ENCODE measurements at regions not wholly inside any gene's neighbourhood (a gene's known extent, or its start where the extent isn't known, plus 50 kb on each side); places are given as distances from the start of the nearest gene placed in this dataset.

- DNase-seq, result no peak
- TF ChIP-seq POLR2A (IDR thresholded peaks at IDR 0.05), result no peak
- intact Hi-C loops (cut with DNase I; ENCODE audit: low total_unique reads), result no loop called here
- no peaks in the 10 kb centered on the region for H3K36me3 ChIP-seq
- H3K27ac ChIP-seq, result no peak overlapping the region
- H3K4me1 ChIP-seq, result no peaks in the 10 kb centered on the region
- H3K9me3 ChIP-seq, result no peaks in the 10 kb centered on the region
- no peak overlapping the region for H3K4me3 ChIP-seq
- H3K27me3 ChIP-seq, result no peaks in the 10 kb centered on the region
Observed at GRCh38 chr1:70871790-70872189, 175.8 kb downstream of the PTGER3 start.

DNA sequence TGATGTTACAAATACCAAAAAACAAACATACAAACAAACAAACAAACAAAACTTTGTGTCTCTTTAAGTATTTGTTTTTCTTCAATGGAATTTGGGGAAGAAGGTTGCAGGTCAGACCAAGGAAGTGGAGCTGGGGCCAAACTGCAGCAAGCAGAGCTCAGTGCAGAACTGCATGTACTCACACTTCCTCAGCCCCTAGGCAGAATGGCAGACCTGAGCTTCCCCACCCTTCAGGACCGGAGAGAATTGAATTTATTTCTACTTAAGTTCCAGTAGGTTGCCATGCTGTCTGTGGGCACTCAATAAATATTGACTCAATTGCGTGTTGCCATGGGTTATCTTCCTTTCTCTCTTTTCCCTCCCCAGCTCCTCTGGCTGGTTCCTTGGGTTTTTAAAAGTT is 173.6 kb downstream of the PTGER3 start:
- no peaks in the 10 kb centered on the region for H3K36me3 ChIP-seq
- H3K4me3 ChIP-seq, result no peak overlapping the region
- intact Hi-C loops (cut with DNase I; ENCODE audit: low total_unique reads), result no loop called here
- no peak overlapping the region for H3K27ac ChIP-seq
- no peak for DNase-seq
- H3K4me1 ChIP-seq, result no peaks in the 10 kb centered on the region
- no peaks in the 10 kb centered on the region for H3K27me3 ChIP-seq
- TF ChIP-seq, protein P1, sequence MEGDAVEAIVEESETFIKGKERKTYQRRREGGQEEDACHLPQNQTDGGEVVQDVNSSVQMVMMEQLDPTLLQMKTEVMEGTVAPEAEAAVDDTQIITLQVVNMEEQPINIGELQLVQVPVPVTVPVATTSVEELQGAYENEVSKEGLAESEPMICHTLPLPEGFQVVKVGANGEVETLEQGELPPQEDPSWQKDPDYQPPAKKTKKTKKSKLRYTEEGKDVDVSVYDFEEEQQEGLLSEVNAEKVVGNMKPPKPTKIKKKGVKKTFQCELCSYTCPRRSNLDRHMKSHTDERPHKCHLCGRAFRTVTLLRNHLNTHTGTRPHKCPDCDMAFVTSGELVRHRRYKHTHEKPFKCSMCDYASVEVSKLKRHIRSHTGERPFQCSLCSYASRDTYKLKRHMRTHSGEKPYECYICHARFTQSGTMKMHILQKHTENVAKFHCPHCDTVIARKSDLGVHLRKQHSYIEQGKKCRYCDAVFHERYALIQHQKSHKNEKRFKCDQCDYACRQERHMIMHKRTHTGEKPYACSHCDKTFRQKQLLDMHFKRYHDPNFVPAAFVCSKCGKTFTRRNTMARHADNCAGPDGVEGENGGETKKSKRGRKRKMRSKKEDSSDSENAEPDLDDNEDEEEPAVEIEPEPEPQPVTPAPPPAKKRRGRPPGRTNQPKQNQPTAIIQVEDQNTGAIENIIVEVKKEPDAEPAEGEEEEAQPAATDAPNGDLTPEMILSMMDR (IDR thresholded peaks at IDR 0.05), result no peak
- TF ChIP-seq POLR2A (IDR thresholded peaks at IDR 0.05), result no peak
- no peaks in the 10 kb centered on the region for H3K9me3 ChIP-seq

DNA sequence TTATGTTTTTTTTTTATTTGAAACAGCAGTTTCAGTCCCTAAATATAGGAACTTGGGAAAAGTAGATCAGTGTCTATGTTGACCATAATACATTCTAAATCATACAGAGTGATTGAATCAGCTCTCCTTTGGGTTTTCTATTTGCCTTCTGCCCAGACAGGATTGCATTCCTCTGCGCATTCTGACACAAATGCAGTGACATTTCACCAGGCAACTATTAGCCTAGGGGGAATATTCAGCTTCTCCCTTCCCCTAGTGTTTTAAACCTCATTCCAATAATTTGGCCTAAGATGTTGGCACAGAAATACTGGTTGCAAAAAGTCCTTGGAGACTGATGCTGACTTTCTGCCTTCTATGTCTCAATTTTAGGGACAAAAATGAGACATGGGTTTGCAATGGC is 172.8 kb downstream of the PTGER3 start:
- H3K4me3 ChIP-seq, result no peak overlapping the region
- TF ChIP-seq, protein P1 (IDR thresholded peaks at IDR 0.05), result no peak
- no peak for TF ChIP-seq POLR2A (IDR thresholded peaks at IDR 0.05)
- H3K27me3 ChIP-seq, result no peaks in the 10 kb centered on the region
- no peaks in the 10 kb centered on the region for H3K4me1 ChIP-seq
- no peaks in the 10 kb centered on the region for H3K36me3 ChIP-seq
- no peak for DNase-seq
- H3K9me3 ChIP-seq, result no peaks in the 10 kb centered on the region
- peak overlapping the region in 1 of 2 donors; percentile 30 for H3K27ac ChIP-seq
- intact Hi-C loops (cut with DNase I; ENCODE audit: low total_unique reads), result no loop called here

- no peaks in the 10 kb centered on the region for H3K4me1 ChIP-seq
- intact Hi-C loops (cut with DNase I; ENCODE audit: low total_unique reads), result no loop called here
Observed at GRCh38 chr1:70877343-70877742, 170.3 kb downstream of the PTGER3 start.

DNA sequence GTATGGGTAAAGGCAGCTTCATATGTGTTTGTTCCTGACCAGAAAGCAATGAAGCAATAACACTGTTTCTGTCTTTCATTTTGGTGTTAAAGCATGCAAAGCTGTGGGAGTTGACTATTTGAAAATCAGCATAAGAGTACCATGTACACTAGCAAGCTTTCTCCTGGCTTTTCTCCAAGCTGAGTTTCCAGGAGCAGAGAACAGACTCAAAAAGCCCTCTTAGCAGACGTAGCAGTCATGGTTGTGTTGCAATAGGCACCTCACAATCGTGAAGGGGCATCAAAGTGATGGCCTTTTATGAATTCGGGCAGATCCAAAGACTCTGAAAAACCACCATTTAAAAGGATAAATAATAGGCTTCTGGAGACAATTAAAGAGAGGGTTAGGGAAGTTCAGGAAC is 159.7 kb downstream of the PTGER3 start:
- H3K4me3 ChIP-seq, result no peak overlapping the region
- no peaks in the 10 kb centered on the region for H3K36me3 ChIP-seq
- H3K4me1 ChIP-seq, result no peaks in the 10 kb centered on the region
- TF ChIP-seq POLR2A (IDR thresholded peaks at IDR 0.05), result no peak
- TF ChIP-seq, protein P1 (IDR thresholded peaks at IDR 0.05), result no peak
- no peaks in the 10 kb centered on the region for H3K27me3 ChIP-seq
- H3K9me3 ChIP-seq, result no peaks in the 10 kb centered on the region
- DNase-seq, result peak; percentile 19 to 75
- H3K27ac ChIP-seq, result peak overlapping the region; percentile 33 to 40
- intact Hi-C loops (cut with DNase I; ENCODE audit: low total_unique reads), result no loop called here

More at GRCh38 chr1:70877343-70877742, 170.3 kb downstream of the PTGER3 start:
- Histone ChIP-seq H3K27me3 (no peaks in the 10 kb centered on the region), H3K9me3 (no peaks in the 10 kb centered on the region), H3K4me3 (no peak overlapping the region), H3K36me3 (no peaks in the 10 kb centered on the region), H3K27ac (no peak overlapping the region)
- no peak for DNase-seq
- TF ChIP-seq, protein P1 (IDR thresholded peaks at IDR 0.05), result no peak
- no peak for TF ChIP-seq POLR2A (IDR thresholded peaks at IDR 0.05)

DNA sequence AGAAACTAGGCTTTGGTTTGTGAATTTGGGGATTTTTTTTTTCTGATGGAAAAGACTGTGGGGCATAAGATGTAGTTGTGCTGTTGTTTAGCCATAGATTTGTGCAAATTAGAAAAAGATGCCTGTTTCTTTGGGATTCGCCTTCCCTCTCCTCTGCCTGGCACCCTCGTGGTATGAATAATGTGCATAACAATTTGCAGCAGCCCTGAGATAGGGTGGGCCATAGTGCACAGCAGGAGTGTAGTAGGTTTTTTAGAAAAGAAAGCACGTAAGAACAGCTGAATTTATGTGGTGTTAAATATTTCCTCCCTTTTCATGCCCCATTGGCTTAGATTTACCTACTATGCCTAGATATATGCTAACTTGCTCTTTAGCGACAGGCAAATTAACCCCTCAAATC is 158.9 kb downstream of the PTGER3 start:
- H3K36me3 ChIP-seq, result no peaks in the 10 kb centered on the region
- no peaks in the 10 kb centered on the region for H3K27me3 ChIP-seq
- TF ChIP-seq, protein P1 (IDR thresholded peaks at IDR 0.05), result no peak
- TF ChIP-seq POLR2A (IDR thresholded peaks at IDR 0.05), result no peak
- peak overlapping the region; percentile 33 to 40 for H3K27ac ChIP-seq
- intact Hi-C loops (cut with DNase I; ENCODE audit: low total_unique reads), result no loop called here
- no peak overlapping the region for H3K4me3 ChIP-seq
- no peaks in the 10 kb centered on the region for H3K4me1 ChIP-seq
- no peak for DNase-seq
- H3K9me3 ChIP-seq, result no peaks in the 10 kb centered on the region
